Pancreas (tissue), 10 donors: ENCODE measurements at regions not wholly inside any gene's neighbourhood (a gene's known extent, or its start where the extent isn't known, plus 50 kb on each side); places are given as distances from the start of the nearest gene placed in this dataset.
A peak's percentile ranks its signal among the peaks of the same experiment; 100 is the strongest.
"Not testable (repeated sequence)": the region's sequence is repeated elsewhere in the genome, so short reads cannot be mapped to it uniquely, and the experiment has no call there.

Experiments
- ATAC-seq, 4 donors: fragments of 200-7000 bp; cut with Tn5 transposase; one replicate each; pipeline versions ENCODE4 v1.8.0 to v1.9.1; 2020; ENCODE audit warnings: mild to moderate bottlenecking in 4 of 4, moderate library complexity in 4 of 4
- DNase-seq, 6 donors: peaks; one replicate each; pipeline ENCODE4 v3.0.0-alpha.2; 2020
- FAIRE-seq: peaks from 2 replicates; lab custom pipeline; 2012; peaks lifted over from hg19 to GRCh38; lab: Jason Lieb, UNC
- H3K27ac ChIP-seq, 4 donors: fragments of 200-600 bp; sonication (generic); 1 replicate in 3 of 4; 2 replicates in 1 of 4; pipeline versions ENCODE4 v1.5.0 to v1.8.0; 2020
- H3K27me3 ChIP-seq, 4 donors: fragments of 200-600 bp; one replicate each; pipeline ENCODE4 v1.8.0; 2021
- H3K36me3 ChIP-seq, 3 donors: fragments of 200-600 bp; sonication (generic) in 1 of 3; one replicate each; pipeline versions ENCODE4 v1.5.0 to v1.8.0; 2020 to 2021
- H3K4me1 ChIP-seq, 3 donors: fragments of 200-600 bp; one replicate each; pipeline ENCODE4 v1.8.0; 2021
- H3K4me3 ChIP-seq, 4 donors: fragments of 200-600 bp; sonication (generic) in 2 of 4; one replicate each; pipeline versions ENCODE4 v1.5.0 to v1.8.0; 2020 to 2021
- H3K9me3 ChIP-seq, 4 donors: fragments of 200-600 bp; one replicate each; pipeline ENCODE4 v1.8.0; 2021
- WGBS, 2 donors: extraction: QIAGEN DNeasy Blood & Tissue Kit; methylation state at CpG; one replicate each; pipeline ENCODE4 v1.1.7; 2013; 5-methylcytosine and 5-hydroxymethylcytosine counted together
- intact Hi-C, 3 donors: fragments of 100-400 bp; cut with DNase I; formaldehyde crosslinking; loops; one replicate each; pipeline versions ENCODE4 v1.11.1 to v1.14.2; 2022
- TF ChIP-seq, protein P1 (sequence below), 4 donors: fragments of 200-600 bp; sonication (generic) in 3 of 4; IDR thresholded peaks; one replicate each; pipeline versions ENCODE4 v1.5.0 to v1.8.0; 2021; ENCODE audit warnings: antibody characterized with exemption in 4 of 4
- donor health status: healthy with polysubstance abuse.
- donor health status: DM: no; HTN: no; CAD: no; lungs with moderate emphysema.
- donor health status: DM: no; HTN: no; CAD: no.
- donor health status: control.
- donor health status: control.
- donor health status: Bipolar disorder and iron deficiency.
- donor health status: DM: yes; HTN: yes; CAD: no.
- donor health status: DM: no; HTN: no; CAD: no.
- donor health status: DM: no; HTN: no; CAD: no.
- donor health status: DM: yes; HTN: yes; CAD: no.

DNA sequence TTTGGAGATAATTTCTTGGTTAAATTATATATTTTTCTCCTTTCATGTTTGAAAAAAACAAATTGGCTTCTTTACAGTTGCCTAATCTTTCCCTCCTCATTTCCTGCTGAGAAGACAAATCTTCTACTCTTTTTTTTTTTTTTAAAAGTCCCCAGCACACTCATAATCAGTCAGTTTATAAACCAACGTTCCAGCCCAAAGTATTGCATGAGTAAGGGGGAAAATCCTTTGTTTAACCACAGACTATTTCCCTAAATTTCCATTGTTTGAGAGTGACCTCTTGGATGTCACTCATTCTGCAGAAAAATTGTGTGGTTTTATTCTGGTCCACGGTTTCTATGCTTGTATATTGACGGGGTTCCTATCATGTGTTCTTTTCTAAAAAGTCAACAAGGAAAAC is 55.1 kb upstream of the TLR4 start:
- FAIRE-seq (no peak), DNase-seq (no peak), ATAC-seq (no peak)
- 50 to 54% methylated on average over 3 of the region's 3 CpGs for WGBS, 2 donors
- Histone ChIP-seq H3K27me3 (no peaks in the 10 kb centered on the region), H3K4me3 (no peak overlapping the region), H3K9me3 (no peaks in the 10 kb centered on the region), H3K4me1 (peaks cover 0 to 2% (median 0%) of the 10 kb centered on the region in 3 donors), H3K36me3 (no peaks in the 10 kb centered on the region), H3K27ac (no peak overlapping the region)
- TF ChIP-seq, protein P1, sequence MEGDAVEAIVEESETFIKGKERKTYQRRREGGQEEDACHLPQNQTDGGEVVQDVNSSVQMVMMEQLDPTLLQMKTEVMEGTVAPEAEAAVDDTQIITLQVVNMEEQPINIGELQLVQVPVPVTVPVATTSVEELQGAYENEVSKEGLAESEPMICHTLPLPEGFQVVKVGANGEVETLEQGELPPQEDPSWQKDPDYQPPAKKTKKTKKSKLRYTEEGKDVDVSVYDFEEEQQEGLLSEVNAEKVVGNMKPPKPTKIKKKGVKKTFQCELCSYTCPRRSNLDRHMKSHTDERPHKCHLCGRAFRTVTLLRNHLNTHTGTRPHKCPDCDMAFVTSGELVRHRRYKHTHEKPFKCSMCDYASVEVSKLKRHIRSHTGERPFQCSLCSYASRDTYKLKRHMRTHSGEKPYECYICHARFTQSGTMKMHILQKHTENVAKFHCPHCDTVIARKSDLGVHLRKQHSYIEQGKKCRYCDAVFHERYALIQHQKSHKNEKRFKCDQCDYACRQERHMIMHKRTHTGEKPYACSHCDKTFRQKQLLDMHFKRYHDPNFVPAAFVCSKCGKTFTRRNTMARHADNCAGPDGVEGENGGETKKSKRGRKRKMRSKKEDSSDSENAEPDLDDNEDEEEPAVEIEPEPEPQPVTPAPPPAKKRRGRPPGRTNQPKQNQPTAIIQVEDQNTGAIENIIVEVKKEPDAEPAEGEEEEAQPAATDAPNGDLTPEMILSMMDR (IDR thresholded peaks at IDR 0.05): no peak
- intact Hi-C loops: no loop called here

DNA sequence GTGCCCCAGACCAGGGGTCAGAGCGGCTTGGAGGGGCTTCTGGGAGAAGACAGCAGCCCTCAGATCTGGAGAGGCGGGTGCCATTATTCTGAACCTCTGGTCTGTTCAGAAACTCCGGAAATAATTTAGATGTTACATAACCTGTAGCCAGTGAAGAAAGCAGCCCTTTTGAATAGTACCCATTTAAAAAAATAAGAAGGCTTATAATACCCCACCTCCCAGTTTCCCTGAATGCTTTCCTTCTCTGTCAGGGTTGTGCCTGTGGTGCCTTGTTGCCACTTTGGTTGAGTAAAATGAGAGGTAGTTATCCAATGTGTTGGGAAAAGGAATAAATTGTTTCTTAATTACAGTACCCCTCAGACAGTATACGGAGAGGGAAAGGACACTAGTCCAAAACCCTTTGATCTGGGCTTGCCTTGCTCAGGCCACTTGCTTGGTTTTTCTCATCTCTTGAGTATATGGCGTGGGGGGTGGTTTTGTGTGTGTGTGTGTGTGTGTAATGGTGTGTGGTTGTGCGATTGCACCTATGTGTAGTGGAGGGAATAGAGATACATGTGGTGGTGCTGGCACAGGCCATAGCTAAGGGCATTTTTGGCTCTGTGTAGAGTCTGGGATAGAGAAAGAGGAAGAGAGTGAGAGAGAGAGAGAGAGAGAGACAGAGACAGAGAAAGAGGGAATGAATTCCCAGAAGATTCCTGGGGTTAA is 59.1 kb upstream of the TLR4 start:
- intact Hi-C loops: no loop called here
- DNase-seq (no peak), ATAC-seq (peak in 3 of 4 donors; percentile 37 to 54 (median 43)), FAIRE-seq (no peak)
- Histone ChIP-seq H3K4me1 (peaks cover 0 to 2% (median 0%) of the 10 kb centered on the region in 3 donors), H3K27ac (no peak overlapping the region), H3K36me3 (no peaks in the 10 kb centered on the region), H3K4me3 (peak overlapping the region in 2 of 4 donors; percentile 17 to 29), H3K27me3 (no peaks in the 10 kb centered on the region), H3K9me3 (no peaks in the 10 kb centered on the region)
- WGBS, 2 donors: 28 to 31% methylated on average over 6 of the region's 6 CpGs
- TF ChIP-seq, protein P1 (IDR thresholded peaks at IDR 0.05): no peak

DNA sequence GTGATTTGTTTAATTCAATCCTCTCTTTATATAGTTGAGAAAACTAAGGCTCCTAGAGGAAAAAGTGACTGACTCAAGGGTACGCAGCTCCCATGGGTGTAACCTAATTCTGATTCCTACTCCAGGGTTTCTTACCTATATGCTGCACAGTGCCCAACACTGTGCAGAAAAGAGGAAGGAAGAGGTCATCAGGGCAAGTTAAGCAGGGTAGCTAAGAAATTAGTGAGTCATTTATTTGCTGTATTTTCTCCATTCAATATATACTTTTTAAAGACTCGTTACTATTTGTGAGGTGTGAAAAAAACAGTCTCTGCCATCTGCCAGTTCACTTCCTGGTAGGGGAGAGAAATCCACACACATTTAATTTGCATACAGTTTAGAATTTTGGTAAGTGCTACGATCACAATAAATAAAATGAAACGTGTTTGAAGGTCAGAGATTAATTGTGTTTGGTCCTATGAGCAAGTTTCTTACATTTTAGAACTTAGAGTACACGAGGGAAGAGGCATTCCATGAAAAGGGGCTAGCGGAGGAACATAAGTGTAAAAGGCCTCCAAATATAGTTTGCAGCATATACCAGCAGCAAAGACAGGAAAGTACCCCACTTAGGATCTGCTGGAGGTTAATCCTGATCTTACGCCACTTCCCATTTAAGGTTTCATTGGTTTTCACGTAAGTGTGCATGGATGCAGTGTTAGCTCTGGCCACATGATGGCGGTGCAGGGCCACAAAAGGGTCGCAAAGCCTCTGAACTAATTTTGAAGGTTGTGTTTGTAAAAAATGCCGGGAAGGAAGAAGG is 59.9 kb upstream of the TLR4 start:
- ATAC-seq: peak; percentile 79 to 93 (median 92)
- no peak for FAIRE-seq
- H3K27me3 ChIP-seq: no peaks in the 10 kb centered on the region
- TF ChIP-seq, protein P1 (IDR thresholded peaks at IDR 0.05): peak; percentile 74 to 94 (median 85)
- peak overlapping the region in 1 of 4 donors; percentile 29 for H3K27ac ChIP-seq
- DNase-seq: peak; percentile 52 to 86 (median 73)
- intact Hi-C loops: no loop called here
- peaks cover 0 to 2% (median 0%) of the 10 kb centered on the region in 3 donors for H3K4me1 ChIP-seq
- 9 to 10% methylated on average over 11 of the region's 11 CpGs for WGBS, 2 donors
- H3K9me3 ChIP-seq: no peaks in the 10 kb centered on the region
- no peaks in the 10 kb centered on the region for H3K36me3 ChIP-seq
- H3K4me3 ChIP-seq: peak overlapping the region in 2 of 4 donors; percentile 17 to 29

DNA sequence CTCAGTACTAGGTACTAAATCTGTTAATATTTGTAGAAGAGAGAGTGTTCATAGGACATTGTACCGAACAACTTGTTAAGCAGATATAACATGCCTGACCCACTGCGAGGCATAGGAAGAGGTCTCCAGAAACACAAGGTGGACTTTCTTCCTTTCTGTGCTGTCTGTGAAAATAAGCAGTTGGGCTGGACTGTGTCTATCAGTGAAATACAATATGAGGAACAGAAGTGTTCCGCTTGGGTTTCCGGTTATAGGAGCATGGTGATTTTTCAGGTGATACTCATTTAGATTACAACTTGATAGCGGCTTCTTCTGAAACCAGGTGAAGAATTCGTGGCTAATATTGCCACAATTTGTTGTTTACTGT is 60.9 kb upstream of the TLR4 start:
- no peaks in the 10 kb centered on the region for H3K9me3 ChIP-seq
- intact Hi-C loops: no loop called here
- no peak for DNase-seq
- peak overlapping the region in 3 of 4 donors; percentile 19 to 42 (median 40) for H3K4me3 ChIP-seq
- WGBS, 2 donors: 8 to 19% methylated on average over 6 of the region's 6 CpGs
- peak overlapping the region in 3 of 4 donors; percentile 33 to 63 (median 62) for H3K27ac ChIP-seq
- no peak for FAIRE-seq
- H3K36me3 ChIP-seq: no peaks in the 10 kb centered on the region
- peak; percentile 48 to 59 (median 54) for ATAC-seq
- peaks cover 0 to 2% (median 0%) of the 10 kb centered on the region in 3 donors for H3K4me1 ChIP-seq
- H3K27me3 ChIP-seq: no peaks in the 10 kb centered on the region
- TF ChIP-seq, protein P1 (IDR thresholded peaks at IDR 0.05): no peak

DNA sequence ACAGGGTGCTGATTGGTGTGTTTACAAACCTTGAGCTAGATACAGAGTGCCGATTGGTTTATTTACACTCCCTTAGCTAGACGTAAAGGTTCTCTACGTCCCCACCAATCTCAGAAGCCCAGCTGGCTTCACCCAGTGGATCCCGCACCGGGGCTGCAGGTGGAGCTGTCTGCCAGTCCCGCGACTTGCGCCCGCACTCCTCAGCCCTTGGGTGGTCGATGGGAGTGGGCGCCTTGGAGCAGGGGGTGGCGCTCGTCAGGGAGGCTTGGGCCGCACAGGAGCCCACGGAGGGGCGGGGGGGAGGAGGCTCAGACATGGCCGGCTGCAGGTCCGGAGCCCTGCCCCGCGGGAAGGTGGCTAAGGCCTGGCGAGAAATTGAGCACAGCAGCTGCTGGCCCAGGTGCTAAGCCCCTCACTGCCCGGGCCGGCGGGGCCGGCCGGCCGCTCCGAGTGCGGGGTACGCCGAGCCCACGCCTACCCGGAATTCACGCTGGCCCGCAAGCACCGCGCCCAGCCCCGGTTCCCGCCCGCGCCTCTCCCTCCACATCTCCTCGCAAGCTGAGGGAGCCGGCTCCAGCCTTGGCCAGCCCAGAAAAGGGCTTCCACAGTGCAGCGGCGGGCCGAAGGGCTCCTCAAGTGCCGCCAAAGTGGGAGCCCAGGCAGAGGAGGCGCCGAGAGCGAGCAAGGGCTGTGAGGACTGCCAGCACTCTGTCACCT is 61.5 kb upstream of the TLR4 start:
- DNase-seq: peak; percentile 23 to 77 (median 36)
- FAIRE-seq, intact Hi-C loops: not testable (repeated sequence)

More for the DNA sequence above, 61.5 kb upstream of the TLR4 start:
- H3K9me3 ChIP-seq, H3K27me3 ChIP-seq, H3K36me3 ChIP-seq, H3K4me1 ChIP-seq: not testable (repeated sequence)
- Histone ChIP-seq H3K4me3 (peak overlapping the region in 3 of 4 donors; percentile 19 to 42 (median 40)), H3K27ac (peak overlapping the region in 3 of 4 donors; percentile 33 to 63 (median 62))
- WGBS, 2 donors: 6 to 37% methylated on average over 41 to 50 of the region's 50 CpGs
- ATAC-seq: peak; percentile 11 to 38 (median 32)
